PFSK-1 (cell line): ENCODE measurements at regions not wholly inside any gene's neighbourhood (a gene's known extent, or its start where the extent isn't known, plus 50 kb on each side); places are given as distances from the start of the nearest gene placed in this dataset.

ENCODE experiments used
- POLR2AphosphoS5 ChIP-seq: IDR thresholded peaks from 2 replicates; pipeline ENCODE4 v1.6.1; 2012; ENCODE audit warnings: low read depth, mild to moderate bottlenecking, control low read depth, low read length, moderate library complexity
- TAF1 ChIP-seq: IDR thresholded peaks from 2 replicates; pipeline ENCODE4 v1.6.1; 2012; ENCODE audit warnings: low read length, control low read depth, borderline replicate concordance; ENCODE audit not compliant: insufficient read depth
- TF ChIP-seq, protein P1 (sequence below), 2 experiments: IDR thresholded peaks; 2 replicates each; pipeline versions ENCODE4 v1.6.1 to v1.8.0; 2011 to 2012; ENCODE audit warnings: low read depth in 2 of 2, low read length in 2 of 2, control low read depth in 1 of 2, inconsistent platforms in 1 of 2, mild to moderate bottlenecking in 1 of 2, moderate library complexity in 1 of 2; ENCODE audit not compliant: insufficient read depth in 1 of 2

DNA sequence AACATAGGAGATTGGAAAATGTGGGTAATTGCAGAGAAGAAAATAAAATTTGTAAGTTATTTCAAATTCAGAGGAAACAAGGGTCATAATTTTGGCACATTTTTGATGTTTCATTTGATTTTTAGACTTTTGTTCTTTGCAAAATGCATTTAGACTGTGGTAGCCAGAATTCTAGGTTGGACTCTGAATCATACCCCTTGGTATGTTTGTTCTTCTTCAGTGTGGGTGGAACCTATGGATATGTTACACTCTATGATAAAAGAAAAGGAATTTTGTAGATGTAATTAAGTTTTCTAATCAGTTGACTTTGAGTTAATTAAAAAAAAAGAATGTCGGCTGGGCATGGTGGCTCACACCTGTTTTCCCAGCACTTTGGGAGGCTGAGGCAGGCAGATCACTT is 827.0 kb downstream of the AACS start:
- TF ChIP-seq TAF1 (no peak), POLR2AphosphoS5 (no peak)
- TF ChIP-seq, protein P1, sequence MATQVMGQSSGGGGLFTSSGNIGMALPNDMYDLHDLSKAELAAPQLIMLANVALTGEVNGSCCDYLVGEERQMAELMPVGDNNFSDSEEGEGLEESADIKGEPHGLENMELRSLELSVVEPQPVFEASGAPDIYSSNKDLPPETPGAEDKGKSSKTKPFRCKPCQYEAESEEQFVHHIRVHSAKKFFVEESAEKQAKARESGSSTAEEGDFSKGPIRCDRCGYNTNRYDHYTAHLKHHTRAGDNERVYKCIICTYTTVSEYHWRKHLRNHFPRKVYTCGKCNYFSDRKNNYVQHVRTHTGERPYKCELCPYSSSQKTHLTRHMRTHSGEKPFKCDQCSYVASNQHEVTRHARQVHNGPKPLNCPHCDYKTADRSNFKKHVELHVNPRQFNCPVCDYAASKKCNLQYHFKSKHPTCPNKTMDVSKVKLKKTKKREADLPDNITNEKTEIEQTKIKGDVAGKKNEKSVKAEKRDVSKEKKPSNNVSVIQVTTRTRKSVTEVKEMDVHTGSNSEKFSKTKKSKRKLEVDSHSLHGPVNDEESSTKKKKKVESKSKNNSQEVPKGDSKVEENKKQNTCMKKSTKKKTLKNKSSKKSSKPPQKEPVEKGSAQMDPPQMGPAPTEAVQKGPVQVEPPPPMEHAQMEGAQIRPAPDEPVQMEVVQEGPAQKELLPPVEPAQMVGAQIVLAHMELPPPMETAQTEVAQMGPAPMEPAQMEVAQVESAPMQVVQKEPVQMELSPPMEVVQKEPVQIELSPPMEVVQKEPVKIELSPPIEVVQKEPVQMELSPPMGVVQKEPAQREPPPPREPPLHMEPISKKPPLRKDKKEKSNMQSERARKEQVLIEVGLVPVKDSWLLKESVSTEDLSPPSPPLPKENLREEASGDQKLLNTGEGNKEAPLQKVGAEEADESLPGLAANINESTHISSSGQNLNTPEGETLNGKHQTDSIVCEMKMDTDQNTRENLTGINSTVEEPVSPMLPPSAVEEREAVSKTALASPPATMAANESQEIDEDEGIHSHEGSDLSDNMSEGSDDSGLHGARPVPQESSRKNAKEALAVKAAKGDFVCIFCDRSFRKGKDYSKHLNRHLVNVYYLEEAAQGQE (IDR thresholded peaks at IDR 0.05; ENCODE audit: insufficient read depth in 1 of 2, low read depth in 2 of 2, low read length in 2 of 2), result no peak
